CD4-positive, alpha-beta T cell (primary cell): ENCODE measurements at regions not wholly inside any gene's neighbourhood (a gene's known extent, or its start where the extent isn't known, plus 50 kb on each side); places are given as distances from the start of the nearest gene placed in this dataset.

Experiments used
- ATAC-seq: fragments of 200-7000 bp; cut with Tn5 transposase; one replicate; pipeline ENCODE4 v1.10.0; 2022; ENCODE audit warnings: mild to moderate bottlenecking; ENCODE audit not compliant: poor library complexity
- CTCF ChIA-PET: fragments of 350-600 bp; sonication (Branson Sonifier 250); formaldehyde crosslinking; loops from one replicate; lab custom pipeline; 2021; ENCODE audit warnings: antibody characterized with exemption, inconsistent platforms; lab: Charles Lee
- POLR2A ChIA-PET: fragments of 350-600 bp; sonication (Branson Sonifier 250); formaldehyde crosslinking; loops from one replicate; lab custom pipeline; 2021; ENCODE audit warnings: antibody characterized with exemption, inconsistent platforms; lab: Charles Lee
- DNase-seq, 14 experiments: peaks; one replicate each; pipeline ENCODE4 v3.0.0-alpha.2; 2013 to 2020; ENCODE audit warnings: mixed read lengths in 2 of 14
- H3K27ac ChIP-seq, 2 donors: one replicate each; pipeline versions ENCODE4 v1.5.1 to v1.7.0; 2013; ENCODE audit warnings: low read length in 2 of 2, low read depth in 1 of 2, mild to moderate bottlenecking in 1 of 2
- H3K27me3 ChIP-seq, 2 experiments: 1 replicate in 1 of 2; 2 replicates in 1 of 2; pipeline versions ENCODE4 v1.6.1 to v1.7.0; 2013; ENCODE audit warnings: low read length in 2 of 2, control low read depth in 1 of 2, mild to moderate bottlenecking in 1 of 2, moderate library complexity in 1 of 2; ENCODE audit not compliant: insufficient read depth in 2 of 2, control insufficient read depth in 1 of 2
- H3K36me3 ChIP-seq: one replicate; pipeline ENCODE4 v1.6.1; 2013; ENCODE audit warnings: low read length, control low read depth; ENCODE audit not compliant: insufficient read depth
- H3K4me1 ChIP-seq: one replicate; pipeline ENCODE4 v1.6.1; 2013; ENCODE audit warnings: low read length, control low read depth; ENCODE audit not compliant: insufficient read depth
- H3K4me3 ChIP-seq: one replicate; pipeline ENCODE4 v1.5.1; 2013; ENCODE audit warnings: mild to moderate bottlenecking, low read length, moderate library complexity
- H3K9me3 ChIP-seq, 2 experiments: 1 replicate in 1 of 2; 2 replicates in 1 of 2; pipeline versions ENCODE4 v1.6.1 to v1.7.0; 2013; ENCODE audit warnings: low read length in 2 of 2, mild to moderate bottlenecking in 2 of 2, control low read depth in 1 of 2, moderate library complexity in 1 of 2; ENCODE audit not compliant: control insufficient read depth in 1 of 2, insufficient read depth in 1 of 2
- H3K27ac Mint-ChIP-seq: one replicate; pipeline ENCODE4 v1.8.0; 2020; ENCODE audit warnings: mixed read lengths
- H3K27me3 Mint-ChIP-seq: one replicate; pipeline ENCODE4 v1.8.0; 2021; ENCODE audit warnings: mixed read lengths
- H3K36me3 Mint-ChIP-seq: one replicate; pipeline ENCODE4 v1.8.0; 2021; ENCODE audit warnings: low read depth, mixed read lengths
- H3K4me1 Mint-ChIP-seq: one replicate; pipeline ENCODE4 v1.8.0; 2021; ENCODE audit warnings: low read depth, mixed read lengths
- H3K4me3 Mint-ChIP-seq: one replicate; pipeline ENCODE4 v1.8.0; 2020; ENCODE audit warnings: mild to moderate bottlenecking, mixed read lengths
- H3K9me3 Mint-ChIP-seq: one replicate; pipeline ENCODE4 v1.8.0; 2020; ENCODE audit warnings: mixed read lengths
- CTCF ChIP-seq: fragments of 200-600 bp; IDR thresholded peaks from one replicate; pipeline ENCODE4 v1.8.0; 2022; ENCODE audit warnings: antibody characterized with exemption, mild to moderate bottlenecking
- intact Hi-C, 2 experiments: fragments of 100-400 bp; cut with DNase I in 1 of 2; cut with micrococcal nuclease in 1 of 2; formaldehyde crosslinking; loops; one replicate each; pipeline versions ENCODE4 v1.15.1 to v1.9.0; 2023 to 2025; cut with DNase I, micrococcal nuclease

GRCh38 chr10:29702273-29703164 lies 67.7 kb upstream of the SVIL start:
- Histone ChIP-seq H3K9me3 (no peaks in the 10 kb centered on the region), H3K27ac (peak overlapping the region; percentile 23 to 52), H3K36me3 (no peaks in the 10 kb centered on the region), H3K4me3 (peak overlapping the region; percentile 19), H3K27me3 (no peaks in the 10 kb centered on the region), H3K4me1 (peaks cover 26% of the 10 kb centered on the region)
- intact Hi-C loops: no loop called here
- Mint-ChIP-seq H3K27me3 (no peaks in the 10 kb centered on the region), H3K9me3 (no peaks in the 10 kb centered on the region), H3K4me3 (peak overlapping the region; percentile 59), H3K4me1 (peaks cover 57% of the 10 kb centered on the region), H3K36me3 (peaks cover 21% of the 10 kb centered on the region), H3K27ac (peak overlapping the region; percentile 87)
- ChIA-PET POLR2A (interaction anchor here (0.7 to 2.7 kb wide), 6 partner anchors 14 to 1750 kb away, joined by 3 to 9 read pairs (median 6); no protein-coding TSS in a partner anchor), CTCF (interaction anchor here (1.4 kb wide), 1 partner anchor 13 kb away, joined by 4 read pairs; no protein-coding TSS in a partner anchor)
- TF ChIP-seq CTCF: no peak
- peak in 2 of 14 experiments; percentile 28 to 32 for DNase-seq
- ATAC-seq: peak; percentile 64

- no peak for TF ChIP-seq CTCF
- intact Hi-C loops: no loop called here
- no peaks in the 10 kb centered on the region for H3K9me3 Mint-ChIP-seq
- ChIA-PET CTCF (no interaction called here), POLR2A (interaction anchor here (1.6 to 2.7 kb wide), 3 partner anchors 13 to 54 kb away, joined by 9 read pairs; no protein-coding TSS in a partner anchor)
- H3K4me1 Mint-ChIP-seq: peaks cover 48% of the 10 kb centered on the region
- no peaks in the 10 kb centered on the region for H3K27me3 Mint-ChIP-seq
- H3K4me3 Mint-ChIP-seq: no peak overlapping the region
- peaks cover 15% of the 10 kb centered on the region for H3K36me3 Mint-ChIP-seq
- no peak overlapping the region for H3K27ac ChIP-seq
- no peaks in the 10 kb centered on the region for H3K9me3 ChIP-seq
- peaks cover 26% of the 10 kb centered on the region for H3K4me1 ChIP-seq
- H3K27me3 ChIP-seq: no peaks in the 10 kb centered on the region
- peak overlapping the region; percentile 76 for H3K27ac Mint-ChIP-seq
- H3K4me3 ChIP-seq: no peak overlapping the region
- DNase-seq (no peak), ATAC-seq (no peak)
- no peaks in the 10 kb centered on the region for H3K36me3 ChIP-seq
Observed at GRCh38 chr10:29701306-29701705, 66.5 kb upstream of the SVIL start.

GRCh38 chr10:29699621-29700020 lies 64.8 kb upstream of the SVIL start:
- no peaks in the 10 kb centered on the region for H3K27me3 Mint-ChIP-seq
- peaks cover 5% of the 10 kb centered on the region for H3K36me3 Mint-ChIP-seq
- CTCF ChIA-PET: no interaction called here
- Histone ChIP-seq H3K36me3 (no peaks in the 10 kb centered on the region), H3K4me1 (peaks cover 26% of the 10 kb centered on the region), H3K27ac (no peak overlapping the region), H3K4me3 (no peak overlapping the region), H3K27me3 (no peaks in the 10 kb centered on the region), H3K9me3 (no peaks in the 10 kb centered on the region)
- POLR2A ChIA-PET: interaction anchor here (0.9 kb wide), 1 partner anchor 35 kb away, joined by 3 read pairs; no protein-coding TSS in a partner anchor
- TF ChIP-seq CTCF: no peak
- no peak for ATAC-seq
- intact Hi-C loops: no loop called here
- no peak overlapping the region for H3K4me3 Mint-ChIP-seq
- no peaks in the 10 kb centered on the region for H3K9me3 Mint-ChIP-seq
- peaks cover 38% of the 10 kb centered on the region for H3K4me1 Mint-ChIP-seq
- H3K27ac Mint-ChIP-seq: no peak overlapping the region
- no peak for DNase-seq
